ENCODE measurements at regions not wholly inside any gene's neighbourhood (a gene's known extent, or its start where the extent isn't known, plus 50 kb on each side); places are given as distances from the start of the nearest gene placed in this dataset.

- no peaks in the 10 kb centered on the region for H3K9me3 ChIP-seq (ENCODE audit: low read depth, low read length)
- no peak overlapping the region for H3K4me2 ChIP-seq (ENCODE audit: insufficient read depth, low read length)
- H3K36me3 ChIP-seq (ENCODE audit: insufficient read depth, low read length), result no peaks in the 10 kb centered on the region
- H4K20me1 ChIP-seq (ENCODE audit: insufficient read depth, low read length), result no peaks in the 10 kb centered on the region
- no peak overlapping the region for H3K27ac ChIP-seq (ENCODE audit: low read depth, low read length)
- H3K4me1 ChIP-seq (ENCODE audit: insufficient read depth, low read length), result peaks cover 9% of the 10 kb centered on the region
- TF ChIP-seq CTCF (IDR thresholded peaks at IDR 0.05; ENCODE audit: extremely low read depth, low read depth, low read length), result no peak
- H3K27me3 ChIP-seq (ENCODE audit: insufficient read depth, low read length), result no peaks in the 10 kb centered on the region
- no peak overlapping the region for H2AFZ ChIP-seq (ENCODE audit: low read length)
- H3K4me3 ChIP-seq (ENCODE audit: insufficient read depth, low read length), result no peak overlapping the region
- no peak for DNase-seq (ENCODE audit: insufficient read length, low spot score, missing footprints)
- no peaks in the 10 kb centered on the region for H3K79me2 ChIP-seq (ENCODE audit: insufficient read depth, low read length)
Observed at GRCh38 chr20:51306081-51306480, 236.4 kb downstream of the NFATC2 start.

GRCh38 chr20:51305316-51306052 is 237.0 kb downstream of the NFATC2 start:
- H3K79me2 ChIP-seq (ENCODE audit: insufficient read depth, low read length), result no peaks in the 10 kb centered on the region
- no peak overlapping the region for H3K4me2 ChIP-seq (ENCODE audit: insufficient read depth, low read length)
- H3K4me3 ChIP-seq (ENCODE audit: insufficient read depth, low read length), result no peak overlapping the region
- H3K9me3 ChIP-seq (ENCODE audit: low read depth, low read length), result no peaks in the 10 kb centered on the region
- peak; percentile 31 for DNase-seq (ENCODE audit: insufficient read length, low spot score, missing footprints)
- H3K27me3 ChIP-seq (ENCODE audit: insufficient read depth, low read length), result no peaks in the 10 kb centered on the region
- H4K20me1 ChIP-seq (ENCODE audit: insufficient read depth, low read length), result no peaks in the 10 kb centered on the region
- no peak for TF ChIP-seq CTCF (IDR thresholded peaks at IDR 0.05; ENCODE audit: extremely low read depth, low read depth, low read length)
- peaks cover 9% of the 10 kb centered on the region for H3K4me1 ChIP-seq (ENCODE audit: insufficient read depth, low read length)
- no peak overlapping the region for H2AFZ ChIP-seq (ENCODE audit: low read length)
- no peak overlapping the region for H3K27ac ChIP-seq (ENCODE audit: low read depth, low read length)
- H3K36me3 ChIP-seq (ENCODE audit: insufficient read depth, low read length), result no peaks in the 10 kb centered on the region

GRCh38 chr20:51303731-51304670 is 238.5 kb downstream of the NFATC2 start:
- H3K27me3 ChIP-seq (ENCODE audit: insufficient read depth, low read length), result no peaks in the 10 kb centered on the region
- H3K4me2 ChIP-seq (ENCODE audit: insufficient read depth, low read length), result no peak overlapping the region
- no peak overlapping the region for H3K4me3 ChIP-seq (ENCODE audit: insufficient read depth, low read length)
- no peaks in the 10 kb centered on the region for H3K36me3 ChIP-seq (ENCODE audit: insufficient read depth, low read length)
- TF ChIP-seq CTCF (IDR thresholded peaks at IDR 0.05; ENCODE audit: extremely low read depth, low read depth, low read length), result no peak
- no peaks in the 10 kb centered on the region for H3K79me2 ChIP-seq (ENCODE audit: insufficient read depth, low read length)
- H3K4me1 ChIP-seq (ENCODE audit: insufficient read depth, low read length), result peaks cover 9% of the 10 kb centered on the region
- no peak for DNase-seq (ENCODE audit: insufficient read length, low spot score, missing footprints)
- no peaks in the 10 kb centered on the region for H3K9me3 ChIP-seq (ENCODE audit: low read depth, low read length)
- no peak overlapping the region for H3K27ac ChIP-seq (ENCODE audit: low read depth, low read length)
- H2AFZ ChIP-seq (ENCODE audit: low read length), result no peak overlapping the region
- no peaks in the 10 kb centered on the region for H4K20me1 ChIP-seq (ENCODE audit: insufficient read depth, low read length)

- Histone ChIP-seq H3K27ac (ENCODE audit: low read depth, low read length) (no peak overlapping the region), H3K36me3 (ENCODE audit: insufficient read depth, low read length) (no peaks in the 10 kb centered on the region), H3K4me1 (ENCODE audit: insufficient read depth, low read length) (no peaks in the 10 kb centered on the region), H3K4me3 (ENCODE audit: insufficient read depth, low read length) (no peak overlapping the region), H2AFZ (ENCODE audit: low read length) (no peak overlapping the region), H3K9me3 (ENCODE audit: low read depth, low read length) (no peaks in the 10 kb centered on the region), H3K79me2 (ENCODE audit: insufficient read depth, low read length) (no peaks in the 10 kb centered on the region), H3K4me2 (ENCODE audit: insufficient read depth, low read length) (no peak overlapping the region), H4K20me1 (ENCODE audit: insufficient read depth, low read length) (no peaks in the 10 kb centered on the region), H3K27me3 (ENCODE audit: insufficient read depth, low read length) (no peaks in the 10 kb centered on the region)
- no peak for TF ChIP-seq CTCF (IDR thresholded peaks at IDR 0.05; ENCODE audit: extremely low read depth, low read depth, low read length)
- no peak for DNase-seq (ENCODE audit: insufficient read length, low spot score, missing footprints)
Observed at GRCh38 chr20:51301026-51301425, 241.5 kb downstream of the NFATC2 start.

Data from osteoblast (primary cell).